SH-SY5Y (cell line): ENCODE measurements at regions not wholly inside any gene's neighbourhood (a gene's known extent, or its start where the extent isn't known, plus 50 kb on each side); places are given as distances from the start of the nearest gene placed in this dataset.

Experiments used
- GATA2 ChIP-seq: IDR thresholded peaks from 2 replicates; pipeline ENCODE4 v1.6.1; 2011; ENCODE audit warnings: mild to moderate bottlenecking, low read depth, low read length
- GATA3 ChIP-seq: IDR thresholded peaks from 2 replicates; pipeline ENCODE4 v1.6.1; 2011; ENCODE audit warnings: low read depth, mild to moderate bottlenecking, low read length, moderate library complexity

GRCh38 chr4:177901786-177902185, 459.5 kb upstream of the AGA start:
- no peak for TF ChIP-seq GATA2
- TF ChIP-seq GATA3, result no peak
